Cardiac fibroblast (primary cell): ENCODE measurements at regions not wholly inside any gene's neighbourhood (a gene's known extent, or its start where the extent isn't known, plus 50 kb on each side); places are given as distances from the start of the nearest gene placed in this dataset.

Experiments
- DNase-seq, 2 donors: peaks; one replicate each; pipeline versions ENCODE4 v3.0.0 to v3.0.0-alpha.2; 2010; ENCODE audit warnings: low read depth in 2 of 2
- H3K4me3 ChIP-seq, 2 donors: replicated peaks in 1 of 2; 1 replicate in 1 of 2; 2 replicates in 1 of 2; pipeline ENCODE4 v1.5.1; 2011; ENCODE audit warnings: low read depth in 2 of 2, low read length in 2 of 2, mild to moderate bottlenecking in 2 of 2, moderate library complexity in 1 of 2
- TF ChIP-seq, protein P1 (sequence below): IDR thresholded peaks from one replicate; pipeline ENCODE4 v1.5.1; 2011; ENCODE audit warnings: low read depth, mild to moderate bottlenecking, low read length, inconsistent platforms

DNA sequence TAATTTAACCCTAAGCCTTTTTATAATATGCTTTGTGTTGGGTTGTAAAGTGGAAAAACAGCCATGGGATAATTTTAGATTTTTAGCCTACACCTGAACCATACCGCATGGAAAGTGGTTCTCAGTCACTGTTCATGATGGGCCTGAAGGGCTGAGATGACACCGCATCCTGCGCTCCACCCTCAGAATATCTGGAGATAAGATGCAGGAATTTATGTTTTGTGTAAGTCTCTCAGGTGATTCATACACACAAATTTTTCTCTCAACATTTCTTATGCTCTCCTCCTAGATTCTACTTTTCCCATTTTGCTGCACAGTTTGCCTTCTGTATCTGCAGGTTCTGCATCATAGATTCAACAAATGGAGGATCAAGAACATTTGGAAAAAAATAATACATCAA, 191.3 kb upstream of the PHACTR1 start:
- no peak overlapping the region for H3K4me3 ChIP-seq
- no peak for DNase-seq
- TF ChIP-seq, protein P1, sequence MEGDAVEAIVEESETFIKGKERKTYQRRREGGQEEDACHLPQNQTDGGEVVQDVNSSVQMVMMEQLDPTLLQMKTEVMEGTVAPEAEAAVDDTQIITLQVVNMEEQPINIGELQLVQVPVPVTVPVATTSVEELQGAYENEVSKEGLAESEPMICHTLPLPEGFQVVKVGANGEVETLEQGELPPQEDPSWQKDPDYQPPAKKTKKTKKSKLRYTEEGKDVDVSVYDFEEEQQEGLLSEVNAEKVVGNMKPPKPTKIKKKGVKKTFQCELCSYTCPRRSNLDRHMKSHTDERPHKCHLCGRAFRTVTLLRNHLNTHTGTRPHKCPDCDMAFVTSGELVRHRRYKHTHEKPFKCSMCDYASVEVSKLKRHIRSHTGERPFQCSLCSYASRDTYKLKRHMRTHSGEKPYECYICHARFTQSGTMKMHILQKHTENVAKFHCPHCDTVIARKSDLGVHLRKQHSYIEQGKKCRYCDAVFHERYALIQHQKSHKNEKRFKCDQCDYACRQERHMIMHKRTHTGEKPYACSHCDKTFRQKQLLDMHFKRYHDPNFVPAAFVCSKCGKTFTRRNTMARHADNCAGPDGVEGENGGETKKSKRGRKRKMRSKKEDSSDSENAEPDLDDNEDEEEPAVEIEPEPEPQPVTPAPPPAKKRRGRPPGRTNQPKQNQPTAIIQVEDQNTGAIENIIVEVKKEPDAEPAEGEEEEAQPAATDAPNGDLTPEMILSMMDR, result no peak

DNA sequence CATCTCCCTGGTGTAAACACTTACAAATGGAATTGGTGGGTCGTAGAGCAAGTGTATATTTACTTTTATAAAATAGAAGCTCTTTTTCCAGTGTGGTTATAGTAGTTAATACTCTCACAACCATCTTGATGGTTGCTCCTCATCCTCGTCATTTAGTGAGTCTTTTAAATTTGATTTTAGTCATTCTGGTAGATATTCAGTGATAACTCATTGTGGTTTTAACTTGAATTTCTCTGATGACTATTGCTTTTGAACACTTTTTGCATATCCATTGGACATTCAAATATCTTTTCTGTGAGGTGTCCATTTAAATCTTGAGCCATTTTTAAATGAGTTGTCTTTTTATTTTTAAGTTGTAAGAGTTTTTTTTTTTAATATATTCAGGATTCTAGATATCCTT, 189.2 kb upstream of the PHACTR1 start:
- H3K4me3 ChIP-seq, result no peak overlapping the region
- TF ChIP-seq, protein P1, result no peak

DNA sequence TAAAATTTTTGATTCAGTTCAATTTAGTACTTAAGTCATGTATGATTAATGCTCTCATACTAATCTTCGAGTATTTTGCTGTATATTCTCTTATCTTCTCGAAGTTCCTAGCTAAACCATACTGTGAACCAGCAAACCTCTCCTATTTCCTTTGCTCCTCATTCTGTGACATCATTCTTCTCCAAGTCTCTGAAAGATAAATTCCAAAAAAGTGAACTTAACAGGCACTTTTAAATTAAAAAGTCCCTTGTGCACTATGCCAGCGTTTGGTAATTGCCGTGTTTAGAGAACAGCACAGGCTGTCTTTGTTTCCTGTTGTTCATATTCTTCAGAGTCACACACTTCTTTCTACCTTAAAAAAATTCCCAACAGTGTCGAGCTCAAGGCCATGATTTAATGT, 188.4 kb upstream of the PHACTR1 start:
- peak in 1 of 2 donors; percentile 24 for DNase-seq
- H3K4me3 ChIP-seq, result no peak overlapping the region
- TF ChIP-seq, protein P1, result no peak

More for the DNA sequence above, 189.2 kb upstream of the PHACTR1 start:
- DNase-seq, result no peak

DNA sequence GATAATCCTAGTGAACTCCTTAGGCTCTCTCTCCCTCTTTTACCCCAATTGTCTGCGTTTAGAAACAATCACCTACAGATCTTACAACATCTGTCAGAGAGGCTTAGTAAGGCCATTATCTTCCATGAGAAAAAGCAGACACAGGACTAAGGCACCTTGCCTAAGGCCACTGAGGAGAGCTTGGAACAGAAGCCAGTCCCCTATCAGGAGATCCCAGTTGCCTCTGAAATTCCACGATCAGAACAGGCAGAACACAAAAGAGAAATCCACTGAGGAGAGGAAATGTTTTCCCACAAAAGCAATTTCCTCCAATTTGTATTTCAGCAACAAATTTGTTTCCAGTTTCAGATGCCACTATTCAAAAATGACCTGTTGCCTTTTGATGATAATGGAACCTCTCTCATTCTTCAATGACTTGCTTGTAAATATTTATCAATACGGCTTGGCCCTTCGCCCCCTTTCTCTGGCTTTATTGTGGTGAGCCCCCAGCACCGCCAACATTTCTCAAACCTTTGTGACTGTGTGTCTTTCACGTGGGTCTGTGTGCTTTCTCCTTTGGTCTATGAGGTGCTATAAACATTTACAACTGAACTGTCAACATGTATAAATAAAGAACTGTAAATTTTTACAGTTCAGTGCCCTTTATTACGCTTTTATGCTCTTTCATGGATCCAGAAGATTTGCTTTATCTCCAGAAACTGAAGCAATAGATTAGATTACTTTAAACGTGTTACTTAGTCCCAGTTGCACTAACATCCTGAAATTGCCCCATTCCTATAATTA, 187.8 kb upstream of the PHACTR1 start:
- peak in 1 of 2 donors; percentile 31 for DNase-seq
- no peak overlapping the region for H3K4me3 ChIP-seq
- TF ChIP-seq, protein P1, result no peak

DNA sequence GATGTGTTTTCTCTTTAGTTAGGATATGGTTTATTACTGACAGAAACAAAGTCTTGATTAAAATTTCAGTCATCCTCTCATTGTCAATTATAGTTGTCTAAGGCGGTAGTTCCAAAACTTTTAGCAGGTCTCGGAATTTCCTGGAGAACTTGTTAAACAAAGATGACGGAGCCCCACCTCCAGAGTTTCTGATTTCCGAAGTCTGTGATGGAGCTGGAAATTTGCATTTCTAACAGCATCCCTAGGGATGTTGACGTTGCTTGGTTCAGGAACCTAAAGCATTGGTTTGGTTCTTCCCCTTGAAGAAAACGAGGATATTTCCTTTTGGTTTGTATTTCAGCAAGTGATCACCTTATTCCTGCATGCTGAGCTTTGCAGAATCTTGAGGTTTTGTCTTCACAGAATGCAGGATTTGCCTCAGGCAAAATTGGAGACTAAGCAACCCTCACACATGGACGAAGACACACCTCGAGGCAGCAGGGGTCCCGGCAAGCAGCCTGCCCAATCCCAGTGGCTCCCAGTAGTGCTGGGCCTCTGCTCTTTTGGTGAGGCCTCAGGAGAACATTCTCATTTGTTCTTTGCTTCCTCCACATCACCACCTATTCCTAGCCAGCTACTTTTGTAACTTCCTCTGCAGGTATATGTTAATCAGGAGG, 187.1 kb upstream of the PHACTR1 start:
- TF ChIP-seq, protein P1, result no peak
- DNase-seq, result no peak

DNA sequence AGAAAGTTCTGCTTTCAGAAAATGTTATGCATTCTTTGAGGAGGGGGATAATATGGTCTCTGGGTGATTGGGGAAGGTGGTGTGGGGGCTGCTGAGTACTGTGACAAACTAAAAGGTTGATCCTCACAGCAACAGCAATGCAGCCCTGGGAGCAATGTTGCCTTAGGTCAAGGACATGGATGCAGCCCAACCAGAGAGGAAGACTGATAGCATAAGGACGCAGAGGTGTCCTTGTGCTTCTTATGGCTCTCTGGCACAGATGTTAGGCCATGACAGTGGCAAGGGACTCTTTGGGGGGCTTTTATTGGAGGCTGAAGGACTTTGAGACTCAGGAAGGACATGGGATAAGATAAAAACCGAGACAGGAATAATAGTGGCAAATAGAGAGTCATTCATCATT, 186.2 kb upstream of the PHACTR1 start:
- no peak for DNase-seq
- no peak overlapping the region for H3K4me3 ChIP-seq
- TF ChIP-seq, protein P1, result no peak

More for the DNA sequence above, 187.1 kb upstream of the PHACTR1 start:
- no peak overlapping the region for H3K4me3 ChIP-seq
